HEK293 (cell line): ENCODE measurements at regions not wholly inside any gene's neighbourhood (a gene's known extent, or its start where the extent isn't known, plus 50 kb on each side); places are given as distances from the start of the nearest gene placed in this dataset.

ENCODE experiments used
- CTCF ChIA-PET: fragments of 350-600 bp; formaldehyde crosslinking; extraction: SDS; loops from one replicate; lab custom pipeline; 2021; ENCODE audit warnings: antibody characterized with exemption; lab: Yijun Ruan, JAX
- POLR2A ChIA-PET: fragments of 300-600 bp; formaldehyde crosslinking; extraction: SDS; loops from one replicate; lab custom pipeline; 2020; ENCODE audit warnings: antibody characterized with exemption, inconsistent platforms; lab: Yijun Ruan, JAX
- H3K27ac ChIP-seq: fragments of 200-500 bp; sonication (Bioruptor generic); 2 replicates; pipeline ENCODE4 v1.5.1; 2014; ENCODE audit warnings: low read depth, low read length, control low read depth, inconsistent platforms; ENCODE audit errors: extremely low read depth
- H3K36me3 ChIP-seq, 2 experiments: fragments of 200-500 bp in 1 of 2; sonication (Bioruptor generic) in 1 of 2; 1 replicate in 1 of 2; 2 replicates in 1 of 2; pipeline ENCODE4 v1.5.1; 2014 to 2017; ENCODE audit warnings: inconsistent platforms in 2 of 2, low read length in 2 of 2; ENCODE audit not compliant: control insufficient read depth in 2 of 2, insufficient read depth in 1 of 2
- H3K4me1 ChIP-seq: fragments of 200-500 bp; sonication (Bioruptor generic); 2 replicates; pipeline ENCODE4 v1.5.1; 2014; ENCODE audit warnings: mild to moderate bottlenecking, low read length, inconsistent platforms; ENCODE audit not compliant: control insufficient read depth, insufficient read depth
- H3K4me3 ChIP-seq: 2 replicates; pipeline ENCODE4 v1.5.1; 2011; ENCODE audit warnings: low read depth, mild to moderate bottlenecking, control low read depth, low read length, moderate library complexity
- H3K9me3 ChIP-seq: fragments of 200-500 bp; sonication (Bioruptor generic); 2 replicates; pipeline ENCODE4 v1.5.1; 2014; ENCODE audit warnings: low read depth, low read length, inconsistent platforms; ENCODE audit not compliant: control insufficient read depth, insufficient read depth
- GLI4 ChIP-seq: fragments of 450-650 bp; formaldehyde crosslinking; IDR thresholded peaks from 2 replicates; pipeline ENCODE4 v1.5.1; 2016; ENCODE audit warnings: missing biosample characterization, missing genetic modification characterization
- PBX3 ChIP-seq: sonication (generic); formaldehyde crosslinking; IDR thresholded peaks from 2 replicates; pipeline ENCODE4 v1.8.1; 2022; ENCODE audit warnings: mild to moderate bottlenecking, moderate library complexity, missing genetic modification reagents
- PRDM2 ChIP-seq: fragments of 450-650 bp; formaldehyde crosslinking; IDR thresholded peaks from 2 replicates; pipeline ENCODE4 v1.5.1; 2016; ENCODE audit warnings: missing biosample characterization, missing genetic modification characterization, borderline replicate concordance
- WT1 ChIP-seq: fragments of 450-650 bp; formaldehyde crosslinking; IDR thresholded peaks from 2 replicates; pipeline ENCODE4 v1.5.1; 2016; ENCODE audit warnings: missing biosample characterization, missing genetic modification characterization
- ZNF174 ChIP-seq: fragments of 450-650 bp; formaldehyde crosslinking; IDR thresholded peaks from 2 replicates; pipeline ENCODE4 v1.5.0; 2017; ENCODE audit warnings: missing biosample characterization, mild to moderate bottlenecking, missing genetic modification characterization
- ZNF248 ChIP-seq: fragments of 450-650 bp; formaldehyde crosslinking; IDR thresholded peaks from 2 replicates; pipeline ENCODE4 v1.5.1; 2017; ENCODE audit warnings: missing biosample characterization, missing genetic modification characterization
- ZNF416 ChIP-seq: fragments of 450-650 bp; formaldehyde crosslinking; IDR thresholded peaks from 2 replicates; pipeline ENCODE4 v1.5.1; 2016; ENCODE audit warnings: missing biosample characterization, missing genetic modification characterization
- ZNF423 ChIP-seq: fragments of 450-650 bp; formaldehyde crosslinking; IDR thresholded peaks from 2 replicates; pipeline ENCODE4 v1.5.1; 2016; ENCODE audit warnings: missing biosample characterization, missing genetic modification characterization
- ZNF549 ChIP-seq: fragments of 450-650 bp; IDR thresholded peaks from 2 replicates; pipeline ENCODE4 v1.5.1; 2018; ENCODE audit warnings: missing biosample characterization, missing genetic modification characterization, mild to moderate bottlenecking, inconsistent platforms, moderate library complexity
- ZNF558 ChIP-seq: fragments of 450-650 bp; formaldehyde crosslinking; IDR thresholded peaks from 2 replicates; pipeline ENCODE4 v1.5.1; 2016; ENCODE audit warnings: missing biosample characterization, missing genetic modification characterization
- ZNF600 ChIP-seq: fragments of 450-650 bp; formaldehyde crosslinking; IDR thresholded peaks from 2 replicates; pipeline ENCODE4 v1.5.1; 2016; ENCODE audit warnings: missing biosample characterization, missing genetic modification characterization
- ZNF624 ChIP-seq: fragments of 450-650 bp; formaldehyde crosslinking; IDR thresholded peaks from 2 replicates; pipeline ENCODE4 v1.5.1; 2017; ENCODE audit warnings: missing biosample characterization, missing genetic modification characterization
- ZNF626 ChIP-seq: fragments of 450-650 bp; sonication (Bioruptor Pico); formaldehyde crosslinking; IDR thresholded peaks from 2 replicates; pipeline ENCODE4 v1.5.1; 2018; ENCODE audit warnings: missing biosample characterization, missing genetic modification characterization, inconsistent platforms
- TF ChIP-seq, protein P1 (sequence below): fragments of 450-650 bp; formaldehyde crosslinking; IDR thresholded peaks from 2 replicates; pipeline ENCODE4 v1.5.1; 2016; ENCODE audit warnings: missing biosample characterization, missing genetic modification characterization
- TF ChIP-seq, protein P2 (sequence below): fragments of 450-650 bp; formaldehyde crosslinking; IDR thresholded peaks from 2 replicates; pipeline ENCODE4 v1.5.1; 2016; ENCODE audit warnings: missing biosample characterization, missing genetic modification characterization, low read depth
- TF ChIP-seq, protein P3 (sequence below): fragments of 450-650 bp; formaldehyde crosslinking; IDR thresholded peaks from 2 replicates; pipeline ENCODE4 v1.5.1; 2017; ENCODE audit warnings: missing biosample characterization, missing genetic modification characterization
- TF ChIP-seq, protein P4 (sequence below): fragments of 450-650 bp; formaldehyde crosslinking; IDR thresholded peaks from 2 replicates; pipeline ENCODE4 v1.5.1; 2016; ENCODE audit warnings: missing biosample characterization, missing genetic modification characterization
- TF ChIP-seq, protein P5 (sequence below): fragments of 450-650 bp; formaldehyde crosslinking; IDR thresholded peaks from 2 replicates; pipeline ENCODE4 v1.5.1; 2016; ENCODE audit warnings: missing biosample characterization, missing genetic modification characterization, low read depth

GRCh38 chr6:87788141-87788540 is 86.1 kb upstream of the AKIRIN2 start:
- Histone ChIP-seq H3K36me3 (no peaks in the 10 kb centered on the region), H3K4me3 (no peak overlapping the region), H3K27ac (no peak overlapping the region), H3K4me1 (peaks cover 7% of the 10 kb centered on the region), H3K9me3 (no peaks in the 10 kb centered on the region)
- ChIA-PET POLR2A (no interaction called here), CTCF (interaction anchor here (0.7 kb wide), 1 partner anchor 1082 kb away, joined by 3 read pairs; no protein-coding TSS in a partner anchor)
- TF ChIP-seq ZNF558 (tag by site-specific recombination): no peak
- no peak for TF ChIP-seq ZNF416 (tag by site-specific recombination)
- TF ChIP-seq, protein P1, sequence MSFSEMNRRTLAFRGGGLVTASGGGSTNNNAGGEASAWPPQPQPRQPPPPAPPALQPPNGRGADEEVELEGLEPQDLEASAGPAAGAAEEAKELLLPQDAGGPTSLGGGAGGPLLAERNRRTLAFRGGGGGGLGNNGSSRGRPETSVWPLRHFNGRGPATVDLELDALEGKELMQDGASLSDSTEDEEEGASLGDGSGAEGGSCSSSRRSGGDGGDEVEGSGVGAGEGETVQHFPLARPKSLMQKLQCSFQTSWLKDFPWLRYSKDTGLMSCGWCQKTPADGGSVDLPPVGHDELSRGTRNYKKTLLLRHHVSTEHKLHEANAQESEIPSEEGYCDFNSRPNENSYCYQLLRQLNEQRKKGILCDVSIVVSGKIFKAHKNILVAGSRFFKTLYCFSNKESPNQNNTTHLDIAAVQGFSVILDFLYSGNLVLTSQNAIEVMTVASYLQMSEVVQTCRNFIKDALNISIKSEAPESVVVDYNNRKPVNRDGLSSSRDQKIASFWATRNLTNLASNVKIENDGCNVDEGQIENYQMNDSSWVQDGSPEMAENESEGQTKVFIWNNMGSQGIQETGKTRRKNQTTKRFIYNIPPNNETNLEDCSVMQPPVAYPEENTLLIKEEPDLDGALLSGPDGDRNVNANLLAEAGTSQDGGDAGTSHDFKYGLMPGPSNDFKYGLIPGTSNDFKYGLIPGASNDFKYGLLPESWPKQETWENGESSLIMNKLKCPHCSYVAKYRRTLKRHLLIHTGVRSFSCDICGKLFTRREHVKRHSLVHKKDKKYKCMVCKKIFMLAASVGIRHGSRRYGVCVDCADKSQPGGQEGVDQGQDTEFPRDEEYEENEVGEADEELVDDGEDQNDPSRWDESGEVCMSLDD: no peak
- TF ChIP-seq PRDM2 (tag by site-specific recombination): no peak
- TF ChIP-seq GLI4 (tag by site-specific recombination): no peak
- TF ChIP-seq, protein P2, sequence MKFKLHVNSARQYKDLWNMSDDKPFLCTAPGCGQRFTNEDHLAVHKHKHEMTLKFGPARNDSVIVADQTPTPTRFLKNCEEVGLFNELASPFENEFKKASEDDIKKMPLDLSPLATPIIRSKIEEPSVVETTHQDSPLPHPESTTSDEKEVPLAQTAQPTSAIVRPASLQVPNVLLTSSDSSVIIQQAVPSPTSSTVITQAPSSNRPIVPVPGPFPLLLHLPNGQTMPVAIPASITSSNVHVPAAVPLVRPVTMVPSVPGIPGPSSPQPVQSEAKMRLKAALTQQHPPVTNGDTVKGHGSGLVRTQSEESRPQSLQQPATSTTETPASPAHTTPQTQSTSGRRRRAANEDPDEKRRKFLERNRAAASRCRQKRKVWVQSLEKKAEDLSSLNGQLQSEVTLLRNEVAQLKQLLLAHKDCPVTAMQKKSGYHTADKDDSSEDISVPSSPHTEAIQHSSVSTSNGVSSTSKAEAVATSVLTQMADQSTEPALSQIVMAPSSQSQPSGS (tag by site-specific recombination): no peak
- TF ChIP-seq PBX3 (CRISPR knock-in tag): no peak
- TF ChIP-seq, protein P3, sequence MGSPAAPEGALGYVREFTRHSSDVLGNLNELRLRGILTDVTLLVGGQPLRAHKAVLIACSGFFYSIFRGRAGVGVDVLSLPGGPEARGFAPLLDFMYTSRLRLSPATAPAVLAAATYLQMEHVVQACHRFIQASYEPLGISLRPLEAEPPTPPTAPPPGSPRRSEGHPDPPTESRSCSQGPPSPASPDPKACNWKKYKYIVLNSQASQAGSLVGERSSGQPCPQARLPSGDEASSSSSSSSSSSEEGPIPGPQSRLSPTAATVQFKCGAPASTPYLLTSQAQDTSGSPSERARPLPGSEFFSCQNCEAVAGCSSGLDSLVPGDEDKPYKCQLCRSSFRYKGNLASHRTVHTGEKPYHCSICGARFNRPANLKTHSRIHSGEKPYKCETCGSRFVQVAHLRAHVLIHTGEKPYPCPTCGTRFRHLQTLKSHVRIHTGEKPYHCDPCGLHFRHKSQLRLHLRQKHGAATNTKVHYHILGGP (tag by site-specific recombination): no peak
- no peak for TF ChIP-seq ZNF248 (tag by site-specific recombination)
- TF ChIP-seq WT1 (tag by site-specific recombination): no peak
- no peak for TF ChIP-seq ZNF423 (tag by site-specific recombination)
- TF ChIP-seq ZNF549 (tag by site-specific recombination): no peak
- TF ChIP-seq ZNF626 (tag by site-specific recombination): no peak
- TF ChIP-seq, protein P4, sequence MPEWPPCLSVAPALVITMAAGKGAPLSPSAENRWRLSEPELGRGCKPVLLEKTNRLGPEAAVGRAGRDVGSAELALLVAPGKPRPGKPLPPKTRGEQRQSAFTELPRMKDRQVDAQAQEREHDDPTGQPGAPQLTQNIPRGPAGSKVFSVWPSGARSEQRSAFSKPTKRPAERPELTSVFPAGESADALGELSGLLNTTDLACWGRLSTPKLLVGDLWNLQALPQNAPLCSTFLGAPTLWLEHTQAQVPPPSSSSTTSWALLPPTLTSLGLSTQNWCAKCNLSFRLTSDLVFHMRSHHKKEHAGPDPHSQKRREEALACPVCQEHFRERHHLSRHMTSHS (tag by site-specific recombination): no peak
- TF ChIP-seq, protein P5, sequence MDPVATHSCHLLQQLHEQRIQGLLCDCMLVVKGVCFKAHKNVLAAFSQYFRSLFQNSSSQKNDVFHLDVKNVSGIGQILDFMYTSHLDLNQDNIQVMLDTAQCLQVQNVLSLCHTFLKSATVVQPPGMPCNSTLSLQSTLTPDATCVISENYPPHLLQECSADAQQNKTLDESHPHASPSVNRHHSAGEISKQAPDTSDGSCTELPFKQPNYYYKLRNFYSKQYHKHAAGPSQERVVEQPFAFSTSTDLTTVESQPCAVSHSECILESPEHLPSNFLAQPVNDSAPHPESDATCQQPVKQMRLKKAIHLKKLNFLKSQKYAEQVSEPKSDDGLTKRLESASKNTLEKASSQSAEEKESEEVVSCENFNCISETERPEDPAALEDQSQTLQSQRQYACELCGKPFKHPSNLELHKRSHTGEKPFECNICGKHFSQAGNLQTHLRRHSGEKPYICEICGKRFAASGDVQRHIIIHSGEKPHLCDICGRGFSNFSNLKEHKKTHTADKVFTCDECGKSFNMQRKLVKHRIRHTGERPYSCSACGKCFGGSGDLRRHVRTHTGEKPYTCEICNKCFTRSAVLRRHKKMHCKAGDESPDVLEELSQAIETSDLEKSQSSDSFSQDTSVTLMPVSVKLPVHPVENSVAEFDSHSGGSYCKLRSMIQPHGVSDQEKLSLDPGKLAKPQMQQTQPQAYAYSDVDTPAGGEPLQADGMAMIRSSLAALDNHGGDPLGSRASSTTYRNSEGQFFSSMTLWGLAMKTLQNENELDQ: no peak
- no peak for TF ChIP-seq ZNF624
- TF ChIP-seq ZNF600 (tag by site-specific recombination): no peak
- no peak for TF ChIP-seq ZNF174
